LHCN-M2 (cell line): ENCODE measurements at regions not wholly inside any gene's neighbourhood (a gene's known extent, or its start where the extent isn't known, plus 50 kb on each side); places are given as distances from the start of the nearest gene placed in this dataset.
"Not testable (repeated sequence)": the region's sequence is repeated elsewhere in the genome, so short reads cannot be mapped to it uniquely, and the experiment has no call there.

ENCODE experiments used
- DNase-seq: peaks from one replicate; pipeline ENCODE4 v3.0.0-alpha.2; 2012; ENCODE audit warnings: low read depth

- no peak for DNase-seq
These were observed 61.7 kb upstream of the SHB start for GRCh38 chr9:38130724-38131123.

- DNase-seq = no peak
These were observed 60.3 kb upstream of the SHB start for GRCh38 chr9:38129366-38129765.

- DNase-seq = no peak
These were observed 59.8 kb upstream of the SHB start for GRCh38 chr9:38128752-38129270.

- peak; percentile 63 for DNase-seq
These were observed 58.3 kb upstream of the SHB start for GRCh38 chr9:38127271-38127839.

GRCh38 chr9:38126730-38127129 lies 57.7 kb upstream of the SHB start:
- DNase-seq = peak; percentile 4

GRCh38 chr9:38125889-38126288 lies 56.9 kb upstream of the SHB start:
- DNase-seq = no peak

- DNase-seq = not testable (repeated sequence)
These were observed 54.3 kb upstream of the SHB start for GRCh38 chr9:38123359-38123758.

GRCh38 chr9:38120961-38121360 lies 51.9 kb upstream of the SHB start:
- no peak for DNase-seq

- DNase-seq = no peak
These were observed 50.7 kb upstream of the SHB start for GRCh38 chr9:38119560-38120236.

GRCh38 chr9:38118862-38119438 lies 49.9 kb upstream of the SHB start:
- no peak for DNase-seq
